GM19372 (cell line): ENCODE measurements at regions not wholly inside any gene's neighbourhood (a gene's known extent, or its start where the extent isn't known, plus 50 kb on each side); places are given as distances from the start of the nearest gene placed in this dataset.
A peak's percentile ranks its signal among the peaks of the same experiment; 100 is the strongest.

Source experiments
- ATAC-seq: cut with Tn5 transposase; IDR thresholded peaks from one replicate; pipeline ENCODE4 v1.9.1; 2021; ENCODE audit warnings: mild to moderate bottlenecking, low read depth, moderate library complexity; ENCODE audit not compliant: unreplicated experiment

DNA sequence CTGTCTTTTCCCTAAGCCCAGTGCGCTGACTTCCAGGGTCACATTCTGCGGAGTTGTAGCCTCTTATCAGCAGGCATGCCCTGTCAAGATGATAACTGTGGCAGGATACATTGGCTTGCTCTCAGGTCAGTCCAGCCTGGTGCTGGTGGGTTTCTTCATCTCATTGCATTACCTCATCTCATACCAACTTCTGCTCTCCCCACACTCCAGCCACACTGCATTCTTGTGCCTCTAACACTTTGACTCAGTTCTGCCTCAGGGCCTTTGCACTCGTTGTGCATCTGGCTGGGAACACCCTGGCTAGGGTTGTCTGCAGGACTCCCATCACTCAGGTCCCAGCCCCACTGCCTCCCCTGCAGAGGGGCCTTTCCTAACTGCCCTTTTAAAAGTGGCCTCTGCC lies 110.3 kb upstream of the BACH2 start:
- ATAC-seq: no peak

- ATAC-seq: no peak
Observed at GRCh38 chr6:90406142-90406794, 109.6 kb upstream of the BACH2 start.

GRCh38 chr6:90403489-90404381 lies 107.1 kb upstream of the BACH2 start:
- no peak for ATAC-seq

GRCh38 chr6:90402831-90403192 lies 106.2 kb upstream of the BACH2 start:
- no peak for ATAC-seq

GRCh38 chr6:90401933-90402830 lies 105.5 kb upstream of the BACH2 start:
- no peak for ATAC-seq

DNA sequence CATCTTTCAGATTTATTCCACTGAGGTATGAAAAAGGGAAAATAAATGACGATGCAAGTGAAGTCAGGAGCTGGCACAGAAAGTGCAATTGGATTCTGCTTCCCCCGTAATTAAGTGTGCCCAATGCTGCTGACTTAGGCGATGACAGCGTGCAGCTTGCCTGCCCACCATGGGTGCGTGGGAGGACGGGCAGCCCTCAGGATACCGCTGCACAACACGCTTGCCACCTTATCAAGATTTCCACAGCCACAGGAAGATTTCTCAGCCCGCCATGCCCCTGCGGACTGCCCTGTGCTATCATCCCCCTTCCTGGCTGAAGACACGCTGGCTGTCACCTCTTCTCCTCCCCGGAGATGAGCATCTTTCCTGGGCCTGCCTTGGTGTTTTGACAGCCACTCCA lies 103.3 kb upstream of the BACH2 start:
- ATAC-seq: no peak

- no peak for ATAC-seq
Observed at GRCh38 chr6:90397929-90398674, 101.5 kb upstream of the BACH2 start.

DNA sequence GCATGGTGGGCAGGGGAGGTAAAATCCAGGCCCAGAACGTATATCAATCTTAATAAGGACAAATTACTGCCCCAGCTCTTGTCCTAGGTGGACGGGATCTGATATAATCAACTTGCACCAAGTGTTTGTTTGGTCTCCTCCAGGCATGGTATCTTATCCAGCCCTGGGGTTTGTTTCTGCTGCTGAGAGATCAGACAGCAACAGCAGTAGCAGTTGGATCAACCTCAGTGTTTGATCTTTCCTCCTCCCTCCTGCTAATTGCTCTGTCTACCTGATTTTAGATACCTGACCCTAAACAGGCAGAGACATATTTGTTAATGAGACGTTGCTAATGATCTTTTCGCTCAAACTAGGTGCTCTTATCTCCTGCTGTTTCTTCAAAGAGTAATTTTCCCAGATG lies 100.4 kb upstream of the BACH2 start:
- no peak for ATAC-seq

DNA sequence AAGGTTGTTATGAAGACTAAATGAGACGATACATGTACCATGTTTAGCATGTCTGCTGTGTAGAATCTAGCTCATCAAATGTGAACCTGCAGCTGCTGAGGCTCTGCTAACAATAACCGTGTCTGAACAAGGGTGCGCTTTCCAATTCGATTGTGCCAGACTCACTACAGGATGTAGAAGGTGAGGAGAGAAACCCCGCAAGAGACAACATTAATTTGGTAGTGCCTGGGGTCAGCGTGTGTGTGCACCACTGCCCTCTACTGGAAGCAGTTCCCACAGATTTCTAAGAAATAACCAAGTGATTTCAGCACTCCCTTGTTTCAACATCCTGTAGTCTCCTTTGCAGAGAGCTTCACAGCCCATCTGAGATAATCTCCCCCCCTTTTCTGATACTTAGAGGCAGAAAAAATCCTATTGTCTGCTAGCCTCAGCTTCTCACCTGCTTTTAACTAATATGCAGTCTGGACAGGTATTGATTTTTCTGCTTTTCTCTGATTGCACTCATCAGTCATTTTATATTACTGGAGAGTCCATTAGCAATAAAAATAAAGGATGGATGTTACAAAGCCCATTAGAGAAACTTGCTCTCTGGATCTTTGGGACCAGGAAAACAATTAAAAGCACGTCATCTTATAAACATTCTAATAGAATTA lies 96.7 kb upstream of the BACH2 start:
- ATAC-seq: peak; percentile 77

DNA sequence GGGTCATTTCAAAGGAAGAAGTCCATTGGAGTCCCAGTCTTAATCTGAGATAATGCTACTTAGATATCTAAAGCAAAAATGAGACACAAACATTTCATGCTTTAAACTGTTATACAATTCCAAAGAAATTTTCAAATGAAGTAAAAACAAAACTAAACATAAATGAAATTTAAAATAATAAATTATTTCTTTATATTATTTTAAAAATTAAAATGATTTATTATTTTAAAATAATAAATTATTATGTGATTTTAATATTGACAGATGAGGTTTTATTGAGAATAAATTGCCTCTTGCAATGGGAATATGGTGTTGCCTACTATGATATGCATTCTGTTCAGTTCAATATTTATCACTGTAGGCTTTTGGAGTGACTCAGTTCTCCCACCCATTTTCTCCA lies 93.7 kb upstream of the BACH2 start:
- ATAC-seq: no peak

DNA sequence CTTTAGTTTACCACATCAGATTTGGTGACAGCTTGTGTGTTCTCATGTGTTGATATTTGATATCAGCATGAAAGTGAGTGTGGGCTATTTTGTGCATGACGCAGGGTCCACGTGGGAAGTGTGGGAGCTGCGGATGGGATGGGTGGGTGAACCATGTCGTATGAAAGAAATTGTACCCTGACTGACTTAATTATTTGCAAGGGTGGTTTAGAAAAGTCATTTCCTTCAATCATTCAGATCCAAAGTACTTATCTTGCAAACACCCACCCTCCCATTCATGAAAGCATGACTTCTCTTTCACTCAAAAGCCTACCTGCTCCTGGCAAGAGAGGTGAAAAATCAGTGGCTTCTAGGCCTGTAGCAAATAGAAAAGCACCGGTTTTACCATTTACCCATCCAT lies 91.8 kb upstream of the BACH2 start:
- ATAC-seq: no peak

GRCh38 chr6:90387826-90388225 lies 91.2 kb upstream of the BACH2 start:
- ATAC-seq: no peak

GRCh38 chr6:90387383-90387775 lies 90.7 kb upstream of the BACH2 start:
- ATAC-seq: no peak

GRCh38 chr6:90386399-90387382 lies 90.0 kb upstream of the BACH2 start:
- no peak for ATAC-seq

GRCh38 chr6:90385759-90386313 lies 89.2 kb upstream of the BACH2 start:
- no peak for ATAC-seq

DNA sequence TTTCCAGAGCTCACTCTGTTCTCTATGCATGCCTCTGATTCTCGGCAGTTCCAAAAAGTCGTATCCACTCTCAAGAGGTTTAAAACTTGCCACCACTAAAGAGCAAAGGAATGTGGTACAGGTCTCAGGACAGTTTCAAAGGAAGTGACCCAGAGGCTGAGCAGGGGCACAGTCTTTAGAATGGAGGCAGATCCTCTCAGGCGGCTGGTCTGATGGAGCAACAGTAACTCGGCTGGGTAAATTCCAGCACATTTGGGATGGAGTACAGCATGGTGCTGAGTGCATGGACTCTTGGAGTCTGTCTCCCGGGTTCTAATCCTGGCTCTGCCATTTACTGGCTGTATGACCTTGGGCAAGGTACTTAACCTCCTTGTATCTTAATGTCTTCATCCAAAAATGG lies 88.1 kb upstream of the BACH2 start:
- no peak for ATAC-seq

DNA sequence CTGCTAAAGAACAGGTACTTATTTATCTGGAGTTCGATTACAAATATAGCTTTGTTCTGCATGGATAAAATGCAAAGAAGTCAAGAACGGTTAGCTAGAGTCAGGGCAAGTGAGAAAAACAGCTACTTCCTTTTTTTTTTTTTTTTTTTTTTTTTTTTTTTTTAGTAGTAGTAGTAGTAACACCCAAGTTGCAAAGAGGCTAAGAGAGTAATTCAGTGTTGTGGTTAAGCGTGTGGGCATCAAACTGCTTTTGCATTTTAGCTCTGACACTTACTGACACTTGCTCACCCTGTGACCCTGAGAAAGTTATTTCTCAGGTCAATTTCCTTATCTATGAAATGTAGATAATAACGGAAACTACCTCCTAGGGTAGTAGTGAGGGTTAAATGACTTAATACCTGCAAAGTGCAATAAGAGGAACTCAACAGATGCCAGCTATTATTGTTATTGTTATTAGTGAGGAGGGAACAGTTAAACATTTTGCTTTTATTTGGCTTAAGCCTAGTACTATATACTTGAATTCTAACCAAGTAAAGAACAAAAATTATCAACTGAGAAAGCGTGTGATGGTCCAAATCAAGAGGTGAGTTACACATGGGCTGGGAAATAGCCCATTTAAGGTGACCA lies 86.7 kb upstream of the BACH2 start:
- no peak for ATAC-seq

- ATAC-seq: no peak
Observed at GRCh38 chr6:90382760-90383159, 86.1 kb upstream of the BACH2 start.
